GM12875 (cell line): ENCODE measurements at regions not wholly inside any gene's neighbourhood (a gene's known extent, or its start where the extent isn't known, plus 50 kb on each side); places are given as distances from the start of the nearest gene placed in this dataset.

Experiments
- H3K4me3 ChIP-seq: one replicate; pipeline ENCODE4 v1.5.1; 2011; ENCODE audit warnings: low read depth, low read length, control low read depth
- CTCF ChIP-seq: IDR thresholded peaks from 2 replicates; pipeline ENCODE4 v1.5.1; 2011; ENCODE audit warnings: low read depth, mild to moderate bottlenecking, control low read depth, inconsistent platforms, low read length, moderate library complexity, borderline replicate concordance; ENCODE audit not compliant: insufficient read depth

- no peak for TF ChIP-seq CTCF
- H3K4me3 ChIP-seq = no peak overlapping the region
These were observed 679.4 kb downstream of the TNS3 start for GRCh38 chr7:46902463-46902862.

- TF ChIP-seq CTCF = no peak
These were observed 681.3 kb downstream of the TNS3 start for GRCh38 chr7:46900312-46901263.

GRCh38 chr7:46897381-46897780 is 684.5 kb downstream of the TNS3 start:
- TF ChIP-seq CTCF = no peak
- no peak overlapping the region for H3K4me3 ChIP-seq

More at GRCh38 chr7:46900312-46901263, 681.3 kb downstream of the TNS3 start:
- no peak overlapping the region for H3K4me3 ChIP-seq

- H3K4me3 ChIP-seq = no peak overlapping the region
- TF ChIP-seq CTCF = no peak
These were observed 695.1 kb downstream of the TNS3 start for GRCh38 chr7:46886669-46887374.

GRCh38 chr7:46885167-46885566 is 696.7 kb downstream of the TNS3 start:
- H3K4me3 ChIP-seq = no peak overlapping the region

GRCh38 chr7:46881507-46882127 is 700.3 kb downstream of the TNS3 start:
- no peak for TF ChIP-seq CTCF
- no peak overlapping the region for H3K4me3 ChIP-seq

More at GRCh38 chr7:46885167-46885566, 696.7 kb downstream of the TNS3 start:
- no peak for TF ChIP-seq CTCF
